Keratinocyte (primary cell): ENCODE measurements at regions not wholly inside any gene's neighbourhood (a gene's known extent, or its start where the extent isn't known, plus 50 kb on each side); places are given as distances from the start of the nearest gene placed in this dataset.

ENCODE experiments used
- CTCF ChIP-seq, 3 experiments: IDR thresholded peaks in 1 of 3; conservative IDR thresholded peaks in 1 of 3; optimal IDR thresholded peaks in 1 of 3; 2 replicates in 2 of 3; 3 replicates in 1 of 3; pipeline versions ENCODE3 to v1.5.1; 2011; ENCODE audit warnings: low read length in 3 of 3, mild to moderate bottlenecking in 3 of 3, moderate library complexity in 2 of 3, control low read depth in 1 of 3, inconsistent platforms in 1 of 3; ENCODE audit not compliant: insufficient read depth in 2 of 3; ENCODE audit errors: extremely low read depth in 1 of 3
- EZH2 ChIP-seq: IDR thresholded peaks from one replicate; pipeline ENCODE4 v1.6.1; 2012; ENCODE audit warnings: inconsistent platforms, mild to moderate bottlenecking, low read length, moderate library complexity

GRCh38 chr6:104532462-104532861 is 327.3 kb downstream of the HACE1 start:
- TF ChIP-seq CTCF (optimal IDR thresholded peaks at IDR 0.05 in 1 of 3, IDR thresholded peaks at IDR 0.05 in 1 of 3, conservative IDR thresholded peaks at IDR 0.05 in 1 of 3; ENCODE audit: extremely low read depth in 1 of 3, insufficient read depth in 2 of 3, low read length in 3 of 3) (no peak), EZH2 (no peak)
